ENCODE measurements at regions not wholly inside any gene's neighbourhood (a gene's known extent, or its start where the extent isn't known, plus 50 kb on each side); places are given as distances from the start of the nearest gene placed in this dataset.

- no peaks in the 10 kb centered on the region for H3K36me3 Mint-ChIP-seq (ENCODE audit: insufficient read depth, unreplicated experiment)
- no peaks in the 10 kb centered on the region for H3K27me3 ChIP-seq (replicated peaks; ENCODE audit: control insufficient read depth, insufficient read depth, low read length)
- ChIA-PET CTCF (no interaction called here), POLR2A (no interaction called here)
- DNase-seq = no peak
- no TSS peak for BruUV-seq (replicated peaks)
- H3K36me3 ChIP-seq (ENCODE audit: control insufficient read depth, insufficient read depth, low read length) = no peaks in the 10 kb centered on the region
- H3K27ac Mint-ChIP-seq (ENCODE audit: unreplicated experiment) = no peak overlapping the region
- H3K4me3 Mint-ChIP-seq (ENCODE audit: unreplicated experiment) = no peak overlapping the region
- no peak overlapping the region for H3K4me3 ChIP-seq (ENCODE audit: low read depth, low read length)
- H3K9me3 ChIP-seq = no peaks in the 10 kb centered on the region
- TF ChIP-seq CTCF (IDR thresholded peaks at IDR 0.05; ENCODE audit: insufficient read depth in 1 of 2, low read depth in 1 of 2, low read length in 1 of 2, severe bottlenecking in 1 of 2, unreplicated experiment in 1 of 2) = no peak
- no peaks in the 10 kb centered on the region for H3K4me1 Mint-ChIP-seq (ENCODE audit: low read depth, unreplicated experiment)
- intact Hi-C loops (cut with micrococcal nuclease; ENCODE audit: unreplicated experiment) = no loop called here
- H3K27me3 Mint-ChIP-seq (ENCODE audit: insufficient read depth, unreplicated experiment) = no peaks in the 10 kb centered on the region
- no peaks in the 10 kb centered on the region for H3K4me1 ChIP-seq
- no peaks in the 10 kb centered on the region for H3K9me3 Mint-ChIP-seq (ENCODE audit: unreplicated experiment)
Measured at GRCh38 chr4:57494821-57495220, 384.6 kb upstream of the IGFBP7 start.

GRCh38 chr4:57492251-57492878 is 382.2 kb upstream of the IGFBP7 start:
- CTCF ChIA-PET = no interaction called here

GRCh38 chr4:57491388-57491787 is 381.2 kb upstream of the IGFBP7 start:
- Histone ChIP-seq H3K36me3 (ENCODE audit: control insufficient read depth, insufficient read depth, low read length) (no peaks in the 10 kb centered on the region), H3K4me3 (ENCODE audit: low read depth, low read length) (no peak overlapping the region), H3K27me3 (replicated peaks; ENCODE audit: control insufficient read depth, insufficient read depth, low read length) (no peaks in the 10 kb centered on the region), H3K4me1 (no peaks in the 10 kb centered on the region), H3K9me3 (no peaks in the 10 kb centered on the region)
- no peak for TF ChIP-seq CTCF (IDR thresholded peaks at IDR 0.05; ENCODE audit: insufficient read depth in 1 of 2, low read depth in 1 of 2, low read length in 1 of 2, severe bottlenecking in 1 of 2, unreplicated experiment in 1 of 2)
- BruUV-seq (replicated peaks) = no TSS peak
- Mint-ChIP-seq H3K9me3 (ENCODE audit: unreplicated experiment) (no peaks in the 10 kb centered on the region), H3K27ac (ENCODE audit: unreplicated experiment) (no peak overlapping the region), H3K4me3 (ENCODE audit: unreplicated experiment) (no peak overlapping the region), H3K36me3 (ENCODE audit: insufficient read depth, unreplicated experiment) (no peaks in the 10 kb centered on the region), H3K27me3 (ENCODE audit: insufficient read depth, unreplicated experiment) (no peaks in the 10 kb centered on the region), H3K4me1 (ENCODE audit: low read depth, unreplicated experiment) (no peaks in the 10 kb centered on the region)
- ChIA-PET CTCF (no interaction called here), POLR2A (no interaction called here)
- intact Hi-C loops (cut with micrococcal nuclease; ENCODE audit: unreplicated experiment) = no loop called here
- DNase-seq = no peak

More at GRCh38 chr4:57492251-57492878, 382.2 kb upstream of the IGFBP7 start:
- TF ChIP-seq CTCF (IDR thresholded peaks at IDR 0.05; ENCODE audit: insufficient read depth in 1 of 2, low read depth in 1 of 2, low read length in 1 of 2, severe bottlenecking in 1 of 2, unreplicated experiment in 1 of 2) = no peak
- no peaks in the 10 kb centered on the region for H3K36me3 ChIP-seq (ENCODE audit: control insufficient read depth, insufficient read depth, low read length)
- intact Hi-C loops (cut with micrococcal nuclease; ENCODE audit: unreplicated experiment) = no loop called here
- H3K4me1 Mint-ChIP-seq (ENCODE audit: low read depth, unreplicated experiment) = no peaks in the 10 kb centered on the region
- POLR2A ChIA-PET = no interaction called here
- H3K27me3 Mint-ChIP-seq (ENCODE audit: insufficient read depth, unreplicated experiment) = no peaks in the 10 kb centered on the region
- H3K9me3 ChIP-seq = no peaks in the 10 kb centered on the region
- H3K4me3 Mint-ChIP-seq (ENCODE audit: unreplicated experiment) = no peak overlapping the region
- BruUV-seq (replicated peaks) = no TSS peak
- no peaks in the 10 kb centered on the region for H3K9me3 Mint-ChIP-seq (ENCODE audit: unreplicated experiment)
- DNase-seq = no peak
- no peaks in the 10 kb centered on the region for H3K27me3 ChIP-seq (replicated peaks; ENCODE audit: control insufficient read depth, insufficient read depth, low read length)
- H3K4me1 ChIP-seq = no peaks in the 10 kb centered on the region
- H3K4me3 ChIP-seq (ENCODE audit: low read depth, low read length) = no peak overlapping the region
- H3K36me3 Mint-ChIP-seq (ENCODE audit: insufficient read depth, unreplicated experiment) = no peaks in the 10 kb centered on the region
- H3K27ac Mint-ChIP-seq (ENCODE audit: unreplicated experiment) = no peak overlapping the region

Data from Caco-2 (cell line).